GM13977 (cell line): ENCODE measurements at regions not wholly inside any gene's neighbourhood (a gene's known extent, or its start where the extent isn't known, plus 50 kb on each side); places are given as distances from the start of the nearest gene placed in this dataset.

ENCODE experiments used
- DNase-seq: peaks from one replicate; pipeline ENCODE4 v3.0.0; 2012; ENCODE audit warnings: low spot score
- CTCF ChIP-seq: IDR thresholded peaks from 2 replicates; pipeline ENCODE4 v1.5.1; 2012; ENCODE audit warnings: mild to moderate bottlenecking, control low read depth; ENCODE audit not compliant: insufficient read depth; ENCODE audit errors: extremely low read depth, missing control alignments
- in situ Hi-C: fragments of 300-500 bp; cut with MboI; formaldehyde crosslinking; loops from one replicate; pipeline ENCODE4 v1.12.0; 2022; ENCODE audit warnings: low sequenced_read_pairs, low pct_unique_long_range_greater_than_20kb, mixed read lengths, inconsistent platforms; ENCODE audit not compliant: unreplicated experiment

GRCh38 chr5:158383486-158383885 is 524.5 kb upstream of the CLINT1 start:
- DNase-seq, result no peak
- in situ Hi-C loops, result no loop called here
- TF ChIP-seq CTCF, result no peak

GRCh38 chr5:158382473-158382872 is 523.5 kb upstream of the CLINT1 start:
- TF ChIP-seq CTCF, result no peak
- peak; percentile 40 for DNase-seq
- in situ Hi-C loops, result no loop called here

- no peak for DNase-seq
- in situ Hi-C loops, result no loop called here
- no peak for TF ChIP-seq CTCF
These were observed 522.7 kb upstream of the CLINT1 start for GRCh38 chr5:158381614-158382160.

- in situ Hi-C loops, result no loop called here
- no peak for TF ChIP-seq CTCF
- no peak for DNase-seq
These were observed 521.7 kb upstream of the CLINT1 start for GRCh38 chr5:158380661-158381060.

- no peak for TF ChIP-seq CTCF
- in situ Hi-C loops, result no loop called here
- DNase-seq, result no peak
These were observed 520.0 kb upstream of the CLINT1 start for GRCh38 chr5:158378931-158379330.

GRCh38 chr5:158376679-158377078 is 517.7 kb upstream of the CLINT1 start:
- no peak for TF ChIP-seq CTCF
- in situ Hi-C loops, result no loop called here
- no peak for DNase-seq

GRCh38 chr5:158375531-158375930 is 516.6 kb upstream of the CLINT1 start:
- in situ Hi-C loops, result no loop called here
- no peak for TF ChIP-seq CTCF
- no peak for DNase-seq
